OCI-M2 (cell line): ENCODE measurements at regions not wholly inside any gene's neighbourhood (a gene's known extent, or its start where the extent isn't known, plus 50 kb on each side); places are given as distances from the start of the nearest gene placed in this dataset.

Experiments
- DNase-seq: peaks from one replicate; lab custom pipeline; 2025; ENCODE audit not compliant: unreplicated experiment; lab: John Stamatoyannopoulos, UW

- DNase-seq, result no peak
These were observed 717.9 kb upstream of the WWC1 start for GRCh38 chr5:167573370-167574127.

- DNase-seq, result no peak
These were observed 717.0 kb upstream of the WWC1 start for GRCh38 chr5:167574464-167574863.

GRCh38 chr5:167575330-167575729 lies 716.1 kb upstream of the WWC1 start:
- DNase-seq, result no peak

- no peak for DNase-seq
These were observed 715.3 kb upstream of the WWC1 start for GRCh38 chr5:167576126-167576525.

GRCh38 chr5:167576897-167577296 lies 714.5 kb upstream of the WWC1 start:
- no peak for DNase-seq

- no peak for DNase-seq
These were observed 713.8 kb upstream of the WWC1 start for GRCh38 chr5:167577616-167578015.

GRCh38 chr5:167578977-167579692 lies 712.3 kb upstream of the WWC1 start:
- DNase-seq, result no peak

GRCh38 chr5:167579693-167580055 lies 711.8 kb upstream of the WWC1 start:
- DNase-seq, result no peak

- no peak for DNase-seq
These were observed 710.8 kb upstream of the WWC1 start for GRCh38 chr5:167580608-167581007.

GRCh38 chr5:167582283-167582682 lies 709.2 kb upstream of the WWC1 start:
- DNase-seq, result no peak

- DNase-seq, result no peak
These were observed 708.6 kb upstream of the WWC1 start for GRCh38 chr5:167582886-167583285.

- DNase-seq, result no peak
These were observed 706.3 kb upstream of the WWC1 start for GRCh38 chr5:167585184-167585583.

GRCh38 chr5:167587772-167588437 lies 703.5 kb upstream of the WWC1 start:
- no peak for DNase-seq

- DNase-seq, result no peak
These were observed 699.3 kb upstream of the WWC1 start for GRCh38 chr5:167592114-167592513.

GRCh38 chr5:167593329-167594060 lies 698.0 kb upstream of the WWC1 start:
- DNase-seq, result no peak

- DNase-seq, result no peak
These were observed 697.4 kb upstream of the WWC1 start for GRCh38 chr5:167594061-167594435.

GRCh38 chr5:167594750-167595149 lies 696.7 kb upstream of the WWC1 start:
- no peak for DNase-seq

GRCh38 chr5:167595196-167595595 lies 696.2 kb upstream of the WWC1 start:
- no peak for DNase-seq

GRCh38 chr5:167598166-167598565 lies 693.3 kb upstream of the WWC1 start:
- DNase-seq, result no peak

- no peak for DNase-seq
These were observed 689.4 kb upstream of the WWC1 start for GRCh38 chr5:167602067-167602466.

- DNase-seq, result no peak
These were observed 688.3 kb upstream of the WWC1 start for GRCh38 chr5:167603135-167603534.
